Thyroid gland (tissue), 4 donors: ENCODE measurements at regions not wholly inside any gene's neighbourhood (a gene's known extent, or its start where the extent isn't known, plus 50 kb on each side); places are given as distances from the start of the nearest gene placed in this dataset.

Experiments
- POLR2A ChIP-seq, 2 donors: fragments of 450-650 bp; IDR thresholded peaks; one replicate each; pipeline ENCODE4 v1.6.1; 2017; ENCODE audit warnings: antibody characterized with exemption in 2 of 2, mild to moderate bottlenecking in 2 of 2, moderate library complexity in 1 of 2
- TF ChIP-seq, protein P1 (sequence below), 6 experiments: fragments of 200-600 bp in 3 of 6; fragments of 450-650 bp in 3 of 6; sonication (generic) in 3 of 6; IDR thresholded peaks; one replicate each; pipeline ENCODE4 v1.5.1; 2016 to 2019; ENCODE audit warnings: antibody characterized with exemption in 6 of 6, mild to moderate bottlenecking in 2 of 6, inconsistent platforms in 1 of 6, moderate library complexity in 1 of 6

DNA sequence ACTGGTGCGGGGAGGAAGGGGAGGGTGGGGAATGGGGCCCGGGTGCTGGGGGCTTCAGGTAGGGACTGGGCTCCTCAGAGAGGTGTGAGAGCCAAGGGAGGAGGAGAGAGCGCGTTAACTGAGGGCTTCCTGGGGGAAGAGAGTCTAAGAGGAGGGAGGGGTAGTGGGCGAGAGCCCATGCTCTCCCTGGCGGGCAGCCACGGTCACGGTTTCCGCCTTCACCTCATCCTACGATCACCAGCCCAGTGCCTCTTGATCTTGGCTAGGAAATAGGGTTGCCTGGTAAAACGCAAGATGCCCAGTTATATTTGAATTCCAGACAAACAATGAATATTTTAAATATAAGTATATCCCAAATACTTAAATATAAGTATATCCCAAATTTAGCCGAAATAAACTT is 60.8 kb upstream of the GRPEL1 start:
- TF ChIP-seq, protein P1, sequence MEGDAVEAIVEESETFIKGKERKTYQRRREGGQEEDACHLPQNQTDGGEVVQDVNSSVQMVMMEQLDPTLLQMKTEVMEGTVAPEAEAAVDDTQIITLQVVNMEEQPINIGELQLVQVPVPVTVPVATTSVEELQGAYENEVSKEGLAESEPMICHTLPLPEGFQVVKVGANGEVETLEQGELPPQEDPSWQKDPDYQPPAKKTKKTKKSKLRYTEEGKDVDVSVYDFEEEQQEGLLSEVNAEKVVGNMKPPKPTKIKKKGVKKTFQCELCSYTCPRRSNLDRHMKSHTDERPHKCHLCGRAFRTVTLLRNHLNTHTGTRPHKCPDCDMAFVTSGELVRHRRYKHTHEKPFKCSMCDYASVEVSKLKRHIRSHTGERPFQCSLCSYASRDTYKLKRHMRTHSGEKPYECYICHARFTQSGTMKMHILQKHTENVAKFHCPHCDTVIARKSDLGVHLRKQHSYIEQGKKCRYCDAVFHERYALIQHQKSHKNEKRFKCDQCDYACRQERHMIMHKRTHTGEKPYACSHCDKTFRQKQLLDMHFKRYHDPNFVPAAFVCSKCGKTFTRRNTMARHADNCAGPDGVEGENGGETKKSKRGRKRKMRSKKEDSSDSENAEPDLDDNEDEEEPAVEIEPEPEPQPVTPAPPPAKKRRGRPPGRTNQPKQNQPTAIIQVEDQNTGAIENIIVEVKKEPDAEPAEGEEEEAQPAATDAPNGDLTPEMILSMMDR (IDR thresholded peaks at IDR 0.05), result no peak
- TF ChIP-seq POLR2A (IDR thresholded peaks at IDR 0.05), result no peak
